ENCODE measurements at regions not wholly inside any gene's neighbourhood (a gene's known extent, or its start where the extent isn't known, plus 50 kb on each side); places are given as distances from the start of the nearest gene placed in this dataset.

- DNase-seq, result no peak
- Mint-ChIP-seq H3K36me3 (ENCODE audit: low read depth) (no peaks in the 10 kb centered on the region), H3K27me3 (ENCODE audit: insufficient read depth) (no peaks in the 10 kb centered on the region), H3K27ac (no peak overlapping the region), H3K9me3 (peaks cover 9% of the 10 kb centered on the region), H3K4me1 (ENCODE audit: low read depth) (no peaks in the 10 kb centered on the region), H3K4me3 (no peak overlapping the region)
- no peak for TF ChIP-seq CTCF (IDR thresholded peaks at IDR 0.05)
These were observed 1509.6 kb upstream of the TMEM132C start for GRCh38 chr12:126757326-126757725.

- Mint-ChIP-seq H3K4me1 (ENCODE audit: low read depth) (no peaks in the 10 kb centered on the region), H3K36me3 (ENCODE audit: low read depth) (peaks cover 10% of the 10 kb centered on the region), H3K27me3 (ENCODE audit: insufficient read depth) (no peaks in the 10 kb centered on the region; the same call in 1 of the 2 replicates), H3K9me3 (peaks cover 32% of the 10 kb centered on the region), H3K4me3 (no peak overlapping the region), H3K27ac (no peak overlapping the region)
- no peak for TF ChIP-seq CTCF (IDR thresholded peaks at IDR 0.05)
- DNase-seq, result no peak
These were observed 1506.9 kb upstream of the TMEM132C start for GRCh38 chr12:126760092-126760491.

- H3K9me3 Mint-ChIP-seq, result peaks cover 32% of the 10 kb centered on the region
These were observed 1505.5 kb upstream of the TMEM132C start for GRCh38 chr12:126761420-126761819.

GRCh38 chr12:126762150-126762549 is 1504.8 kb upstream of the TMEM132C start:
- no peak for TF ChIP-seq CTCF (IDR thresholded peaks at IDR 0.05)
- Mint-ChIP-seq H3K27ac (no peak overlapping the region), H3K27me3 (ENCODE audit: insufficient read depth) (no peaks in the 10 kb centered on the region; the same call in 1 of the 2 replicates), H3K4me3 (no peak overlapping the region), H3K9me3 (peaks cover 38% of the 10 kb centered on the region), H3K4me1 (ENCODE audit: low read depth) (no peaks in the 10 kb centered on the region), H3K36me3 (ENCODE audit: low read depth) (peaks cover 10% of the 10 kb centered on the region)
- no peak for DNase-seq

More at GRCh38 chr12:126761420-126761819, 1505.5 kb upstream of the TMEM132C start:
- H3K4me3 Mint-ChIP-seq, result no peak overlapping the region
- peaks cover 10% of the 10 kb centered on the region for H3K36me3 Mint-ChIP-seq (ENCODE audit: low read depth)
- no peaks in the 10 kb centered on the region for H3K4me1 Mint-ChIP-seq (ENCODE audit: low read depth)
- no peak overlapping the region for H3K27ac Mint-ChIP-seq
- H3K27me3 Mint-ChIP-seq (ENCODE audit: insufficient read depth), result no peaks in the 10 kb centered on the region; the same call in 1 of the 2 replicates
- no peak for DNase-seq
- TF ChIP-seq CTCF (IDR thresholded peaks at IDR 0.05), result no peak

GRCh38 chr12:126763359-126763758 is 1503.6 kb upstream of the TMEM132C start:
- peaks cover 42% of the 10 kb centered on the region for H3K9me3 Mint-ChIP-seq
- peaks cover 10% of the 10 kb centered on the region for H3K36me3 Mint-ChIP-seq (ENCODE audit: low read depth)
- H3K4me1 Mint-ChIP-seq (ENCODE audit: low read depth), result no peaks in the 10 kb centered on the region
- H3K27ac Mint-ChIP-seq, result no peak overlapping the region
- H3K27me3 Mint-ChIP-seq (ENCODE audit: insufficient read depth), result no peaks in the 10 kb centered on the region; the same call in 1 of the 2 replicates
- DNase-seq, result no peak
- TF ChIP-seq CTCF (IDR thresholded peaks at IDR 0.05), result no peak
- no peak overlapping the region for H3K4me3 Mint-ChIP-seq

- Mint-ChIP-seq H3K4me3 (no peak overlapping the region), H3K4me1 (ENCODE audit: low read depth) (peaks cover 6% of the 10 kb centered on the region; the same call in 1 of the 2 replicates)
These were observed 1499.6 kb upstream of the TMEM132C start for GRCh38 chr12:126767334-126767733.

More at GRCh38 chr12:126767334-126767733, 1499.6 kb upstream of the TMEM132C start:
- DNase-seq, result no peak
- Mint-ChIP-seq H3K36me3 (ENCODE audit: low read depth) (peaks cover 10% of the 10 kb centered on the region), H3K27me3 (ENCODE audit: insufficient read depth) (no peaks in the 10 kb centered on the region; the same call in 1 of the 2 replicates), H3K27ac (no peak overlapping the region), H3K9me3 (peaks cover 49% of the 10 kb centered on the region)
- no peak for TF ChIP-seq CTCF (IDR thresholded peaks at IDR 0.05)
